Keratinocyte (primary cell): ENCODE measurements at regions not wholly inside any gene's neighbourhood (a gene's known extent, or its start where the extent isn't known, plus 50 kb on each side); places are given as distances from the start of the nearest gene placed in this dataset.

ENCODE experiments used
- CTCF ChIP-seq, 3 experiments: IDR thresholded peaks in 1 of 3; conservative IDR thresholded peaks in 1 of 3; optimal IDR thresholded peaks in 1 of 3; 2 replicates in 2 of 3; 3 replicates in 1 of 3; pipeline versions ENCODE3 to v1.5.1; 2011; ENCODE audit warnings: low read length in 3 of 3, mild to moderate bottlenecking in 3 of 3, moderate library complexity in 2 of 3, control low read depth in 1 of 3, inconsistent platforms in 1 of 3; ENCODE audit not compliant: insufficient read depth in 2 of 3; ENCODE audit errors: extremely low read depth in 1 of 3
- EZH2 ChIP-seq: IDR thresholded peaks from one replicate; pipeline ENCODE4 v1.6.1; 2012; ENCODE audit warnings: inconsistent platforms, mild to moderate bottlenecking, low read length, moderate library complexity

- TF ChIP-seq CTCF (optimal IDR thresholded peaks at IDR 0.05 in 1 of 3, IDR thresholded peaks at IDR 0.05 in 1 of 3, conservative IDR thresholded peaks at IDR 0.05 in 1 of 3; ENCODE audit: extremely low read depth in 1 of 3, insufficient read depth in 2 of 3, low read length in 3 of 3) (no peak), EZH2 (no peak)
These were observed 56.2 kb upstream of the PEX5L start for GRCh38 chr3:180092889-180093288.
